ENCODE measurements at regions not wholly inside any gene's neighbourhood (a gene's known extent, or its start where the extent isn't known, plus 50 kb on each side); places are given as distances from the start of the nearest gene placed in this dataset.

- TF ChIP-seq POLR2A (IDR thresholded peaks at IDR 0.05; ENCODE audit: control extremely low read depth in 1 of 2, low read depth in 2 of 2, low read length in 2 of 2): no peak
- no peak for TF ChIP-seq CBX8 (IDR thresholded peaks at IDR 0.05; ENCODE audit: borderline replicate concordance, low read depth, low read length)
- no peak for TF ChIP-seq POLR2AphosphoS5 (IDR thresholded peaks at IDR 0.05; ENCODE audit: low read depth, low read length)
- TF ChIP-seq CTCF (IDR thresholded peaks at IDR 0.05; ENCODE audit: control extremely low read depth in 1 of 3, insufficient read depth in 1 of 3, low read depth in 1 of 3, low read length in 3 of 3): no peak
- no peak for TF ChIP-seq FOSL1 (IDR thresholded peaks at IDR 0.05; ENCODE audit: insufficient read depth, low read depth, low read length)
- TF ChIP-seq NANOG (IDR thresholded peaks at IDR 0.05; ENCODE audit: insufficient read depth, low read depth, low read length, poor library complexity, severe bottlenecking): no peak
- TF ChIP-seq EZH2 (IDR thresholded peaks at IDR 0.05; ENCODE audit: low read depth, low read length, severe bottlenecking): no peak
- TF ChIP-seq SIRT6 (IDR thresholded peaks at IDR 0.05; ENCODE audit: low read length): no peak
- no peak for TF ChIP-seq RFX5 (IDR thresholded peaks at IDR 0.05; ENCODE audit: borderline replicate concordance, low read depth, low read length)
- TF ChIP-seq GABPA (IDR thresholded peaks at IDR 0.05; ENCODE audit: borderline replicate concordance, insufficient read depth, low read length): no peak
- TF ChIP-seq USF2 (IDR thresholded peaks at IDR 0.05; ENCODE audit: low read length): no peak
- no peak for TF ChIP-seq RBBP5 (IDR thresholded peaks at IDR 0.05; ENCODE audit: borderline replicate concordance, low read depth, low read length)
- no peak for TF ChIP-seq ATF3 (IDR thresholded peaks at IDR 0.05; ENCODE audit: insufficient read depth, low read depth, low read length)
Observed at GRCh38 chr4:163588532-163588931, 94.0 kb downstream of the TMA16 start.

Measured in H1 (cell line).